Suprapubic skin (tissue), 4 donors: ENCODE measurements at regions not wholly inside any gene's neighbourhood (a gene's known extent, or its start where the extent isn't known, plus 50 kb on each side); places are given as distances from the start of the nearest gene placed in this dataset.

Experiments
- CTCF ChIP-seq, 2 donors: fragments of 200-600 bp in 1 of 2; fragments of 450-650 bp in 1 of 2; sonication (generic) in 1 of 2; IDR thresholded peaks; one replicate each; pipeline ENCODE4 v1.5.1; 2016 to 2019; ENCODE audit warnings: antibody characterized with exemption in 2 of 2, mild to moderate bottlenecking in 1 of 2, moderate library complexity in 1 of 2
- EP300 ChIP-seq: sonication (generic); formaldehyde crosslinking; IDR thresholded peaks from one replicate; pipeline ENCODE4 v1.6.1; 2017; ENCODE audit warnings: antibody characterized with exemption
- POLR2A ChIP-seq, 2 donors: fragments of 450-650 bp; IDR thresholded peaks; one replicate each; pipeline ENCODE4 v1.6.1; 2017; ENCODE audit warnings: antibody characterized with exemption in 2 of 2, mild to moderate bottlenecking in 2 of 2, moderate library complexity in 2 of 2
- POLR2AphosphoS5 ChIP-seq, 3 donors: sonication (generic); formaldehyde crosslinking; IDR thresholded peaks; one replicate each; pipeline ENCODE4 v1.6.1; 2017; ENCODE audit warnings: antibody characterized with exemption in 3 of 3

- TF ChIP-seq POLR2A (IDR thresholded peaks at IDR 0.05) (no peak), CTCF (IDR thresholded peaks at IDR 0.05) (no peak), POLR2AphosphoS5 (IDR thresholded peaks at IDR 0.05) (no peak), EP300 (no peak)
Measured at GRCh38 chr2:75982719-75983118, 272.0 kb upstream of the GCFC2 start.
